T-helper 2 cell (primary cell): ENCODE measurements at regions not wholly inside any gene's neighbourhood (a gene's known extent, or its start where the extent isn't known, plus 50 kb on each side); places are given as distances from the start of the nearest gene placed in this dataset.
"Not testable (repeated sequence)": the region's sequence is repeated elsewhere in the genome, so short reads cannot be mapped to it uniquely, and the experiment has no call there.

Experiments
- DNase-seq, 5 experiments: peaks; one replicate each; pipeline versions ENCODE4 v3.0.0 to v3.0.0-alpha.2; 2012 to 2022

GRCh38 chr15:96043591-96044171 lies 286.8 kb upstream of the NR2F2 start:
- no peak for DNase-seq

- DNase-seq: no peak
Measured at GRCh38 chr15:96046620-96047240, 283.8 kb upstream of the NR2F2 start.

GRCh38 chr15:96047255-96047931 lies 283.1 kb upstream of the NR2F2 start:
- DNase-seq: no peak

GRCh38 chr15:96049323-96049722 lies 281.2 kb upstream of the NR2F2 start:
- DNase-seq: no peak

GRCh38 chr15:96049766-96050165 lies 280.7 kb upstream of the NR2F2 start:
- DNase-seq: no peak

GRCh38 chr15:96051598-96051997 lies 278.9 kb upstream of the NR2F2 start:
- DNase-seq: no peak

- DNase-seq: no peak
Measured at GRCh38 chr15:96052154-96052553, 278.3 kb upstream of the NR2F2 start.

- DNase-seq: no peak
Measured at GRCh38 chr15:96052572-96053030, 277.9 kb upstream of the NR2F2 start.

- no peak for DNase-seq
Measured at GRCh38 chr15:96053031-96053780, 277.3 kb upstream of the NR2F2 start.

- no peak for DNase-seq
Measured at GRCh38 chr15:96053781-96054428, 276.6 kb upstream of the NR2F2 start.

GRCh38 chr15:96054621-96055020 lies 275.9 kb upstream of the NR2F2 start:
- no peak for DNase-seq

GRCh38 chr15:96058103-96058851 lies 272.2 kb upstream of the NR2F2 start:
- DNase-seq: peak in 1 of 5 experiments; percentile 4

- not testable (repeated sequence) for DNase-seq
Measured at GRCh38 chr15:96058852-96059103, 271.7 kb upstream of the NR2F2 start.

GRCh38 chr15:96060591-96060990 lies 269.9 kb upstream of the NR2F2 start:
- not testable (repeated sequence) for DNase-seq

- no peak for DNase-seq
Measured at GRCh38 chr15:96064351-96064756, 266.1 kb upstream of the NR2F2 start.

GRCh38 chr15:96066126-96066525 lies 264.4 kb upstream of the NR2F2 start:
- DNase-seq: no peak

GRCh38 chr15:96066852-96067495 lies 263.5 kb upstream of the NR2F2 start:
- no peak for DNase-seq

GRCh38 chr15:96067677-96068076 lies 262.8 kb upstream of the NR2F2 start:
- DNase-seq: no peak

GRCh38 chr15:96068897-96069296 lies 261.6 kb upstream of the NR2F2 start:
- no peak for DNase-seq

- DNase-seq: no peak
Measured at GRCh38 chr15:96070636-96071035, 259.9 kb upstream of the NR2F2 start.

GRCh38 chr15:96072821-96073220 lies 257.7 kb upstream of the NR2F2 start:
- no peak for DNase-seq

GRCh38 chr15:96073908-96074307 lies 256.6 kb upstream of the NR2F2 start:
- DNase-seq: no peak
